Suprapubic skin (tissue), 4 donors: ENCODE measurements at regions not wholly inside any gene's neighbourhood (a gene's known extent, or its start where the extent isn't known, plus 50 kb on each side); places are given as distances from the start of the nearest gene placed in this dataset.

Experiments
- EP300 ChIP-seq: sonication (generic); formaldehyde crosslinking; IDR thresholded peaks from one replicate; pipeline ENCODE4 v1.6.1; 2017; ENCODE audit warnings: antibody characterized with exemption
- POLR2A ChIP-seq, 2 donors: fragments of 450-650 bp; IDR thresholded peaks; one replicate each; pipeline ENCODE4 v1.6.1; 2017; ENCODE audit warnings: antibody characterized with exemption in 2 of 2, mild to moderate bottlenecking in 2 of 2, moderate library complexity in 2 of 2
- POLR2AphosphoS5 ChIP-seq, 3 donors: sonication (generic); formaldehyde crosslinking; IDR thresholded peaks; one replicate each; pipeline ENCODE4 v1.6.1; 2017; ENCODE audit warnings: antibody characterized with exemption in 3 of 3
- TF ChIP-seq, protein P1 (sequence below), 2 donors: fragments of 200-600 bp in 1 of 2; fragments of 450-650 bp in 1 of 2; sonication (generic) in 1 of 2; IDR thresholded peaks; one replicate each; pipeline ENCODE4 v1.5.1; 2016 to 2019; ENCODE audit warnings: antibody characterized with exemption in 2 of 2, mild to moderate bottlenecking in 1 of 2, moderate library complexity in 1 of 2

DNA sequence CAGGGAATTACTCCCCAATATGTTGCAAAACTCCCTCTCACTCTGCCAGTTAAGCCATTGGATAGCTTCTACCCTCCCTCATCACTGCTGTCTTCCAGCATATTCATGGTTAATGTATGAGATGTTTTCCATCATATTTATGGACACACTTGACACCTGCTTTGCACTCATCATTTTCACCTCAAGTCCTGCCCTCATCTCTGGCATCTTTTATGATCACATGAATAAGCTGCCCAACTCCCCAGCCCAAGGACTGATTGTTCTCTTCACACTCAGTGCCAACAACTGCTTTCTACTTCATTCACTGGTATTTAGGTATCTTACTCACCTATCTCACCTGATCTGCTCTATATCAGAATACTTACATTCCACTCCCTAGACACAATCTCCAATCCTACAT lies 131.1 kb upstream of the TTC29 start:
- TF ChIP-seq POLR2AphosphoS5 (IDR thresholded peaks at IDR 0.05) (no peak), POLR2A (IDR thresholded peaks at IDR 0.05) (no peak), EP300 (no peak)
- TF ChIP-seq, protein P1, sequence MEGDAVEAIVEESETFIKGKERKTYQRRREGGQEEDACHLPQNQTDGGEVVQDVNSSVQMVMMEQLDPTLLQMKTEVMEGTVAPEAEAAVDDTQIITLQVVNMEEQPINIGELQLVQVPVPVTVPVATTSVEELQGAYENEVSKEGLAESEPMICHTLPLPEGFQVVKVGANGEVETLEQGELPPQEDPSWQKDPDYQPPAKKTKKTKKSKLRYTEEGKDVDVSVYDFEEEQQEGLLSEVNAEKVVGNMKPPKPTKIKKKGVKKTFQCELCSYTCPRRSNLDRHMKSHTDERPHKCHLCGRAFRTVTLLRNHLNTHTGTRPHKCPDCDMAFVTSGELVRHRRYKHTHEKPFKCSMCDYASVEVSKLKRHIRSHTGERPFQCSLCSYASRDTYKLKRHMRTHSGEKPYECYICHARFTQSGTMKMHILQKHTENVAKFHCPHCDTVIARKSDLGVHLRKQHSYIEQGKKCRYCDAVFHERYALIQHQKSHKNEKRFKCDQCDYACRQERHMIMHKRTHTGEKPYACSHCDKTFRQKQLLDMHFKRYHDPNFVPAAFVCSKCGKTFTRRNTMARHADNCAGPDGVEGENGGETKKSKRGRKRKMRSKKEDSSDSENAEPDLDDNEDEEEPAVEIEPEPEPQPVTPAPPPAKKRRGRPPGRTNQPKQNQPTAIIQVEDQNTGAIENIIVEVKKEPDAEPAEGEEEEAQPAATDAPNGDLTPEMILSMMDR (IDR thresholded peaks at IDR 0.05), result no peak
